Body of pancreas (tissue), 4 donors: ENCODE measurements at regions not wholly inside any gene's neighbourhood (a gene's known extent, or its start where the extent isn't known, plus 50 kb on each side); places are given as distances from the start of the nearest gene placed in this dataset.

Source experiments
- CTCF ChIP-seq, 7 experiments: fragments of 450-650 bp in 4 of 7; fragments of 200-600 bp in 3 of 7; sonication (generic) in 3 of 7; IDR thresholded peaks; one replicate each; pipeline ENCODE4 v1.5.1; 2016 to 2019; ENCODE audit warnings: antibody characterized with exemption in 7 of 7
- POLR2A ChIP-seq, 3 donors: fragments of 450-650 bp; IDR thresholded peaks; one replicate each; pipeline ENCODE4 v1.6.1; 2016; ENCODE audit warnings: antibody characterized with exemption in 3 of 3, mild to moderate bottlenecking in 2 of 3

DNA sequence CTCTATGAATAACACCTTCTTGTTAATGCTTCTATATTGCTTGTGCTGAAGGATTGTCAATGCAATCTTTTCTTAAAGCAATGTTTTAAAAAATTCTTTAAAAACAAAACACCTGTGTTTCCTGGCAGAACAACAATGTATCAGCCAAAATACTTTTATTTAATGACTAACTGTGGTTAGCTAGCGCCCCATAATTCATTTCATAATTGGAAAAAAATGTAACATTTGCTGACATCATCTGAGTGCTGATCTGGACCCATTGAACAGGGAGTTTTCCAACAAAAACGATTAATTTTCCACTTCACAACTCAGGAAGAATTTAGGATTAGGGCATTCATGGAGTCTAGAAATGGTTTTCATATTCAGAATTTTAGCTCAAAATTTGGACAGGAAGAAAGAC, 137.6 kb upstream of the CDK6 start:
- TF ChIP-seq POLR2A (IDR thresholded peaks at IDR 0.05) (no peak), CTCF (IDR thresholded peaks at IDR 0.05) (no peak)
